OCI-LY7 (cell line): ENCODE measurements at regions not wholly inside any gene's neighbourhood (a gene's known extent, or its start where the extent isn't known, plus 50 kb on each side); places are given as distances from the start of the nearest gene placed in this dataset.

Experiments
- BruUV-seq: library from RNA; stranded (reverse); fragments of 400-500 nt; replicated peaks from 2 replicates; lab custom pipeline; 2021; lab: Mats Ljungman, UMichigan
- CTCF ChIA-PET: fragments of 300-600 bp; sonication (Branson Sonifier 250); formaldehyde crosslinking; loops from one replicate; lab custom pipeline; 2022; ENCODE audit warnings: antibody characterized with exemption; ENCODE audit not compliant: unreplicated experiment; lab: Charles Lee
- POLR2A ChIA-PET: fragments of 300-600 bp; sonication (Branson Sonifier 250); formaldehyde crosslinking; loops from one replicate; lab custom pipeline; 2022; ENCODE audit warnings: antibody characterized with exemption; lab: Charles Lee
- DNase-seq: peaks from one replicate; pipeline ENCODE4 v3.0.0-alpha.2; 2015; ENCODE audit warnings: low spot score
- H2AFZ ChIP-seq: fragments of 200-600 bp; sonication (generic), shearing (Covaris generic); 2 replicates; pipeline ENCODE4 v1.6.1; 2014; ENCODE audit warnings: mild to moderate bottlenecking, antibody characterized with exemption, low read length, moderate library complexity
- H3K27ac ChIP-seq: fragments of 200-600 bp; sonication (generic); 2 replicates; pipeline ENCODE4 v1.5.1; 2014; ENCODE audit warnings: mixed run types, low read depth, mild to moderate bottlenecking, moderate library complexity, low read length, inconsistent platforms; ENCODE audit not compliant: poor library complexity, severe bottlenecking
- H3K36me3 ChIP-seq: fragments of 200-600 bp; sonication (generic); 2 replicates; pipeline ENCODE4 v1.6.1; 2014; ENCODE audit warnings: mild to moderate bottlenecking, antibody characterized with exemption, low read length, moderate library complexity, mixed read lengths; ENCODE audit not compliant: insufficient read depth
- H3K4me1 ChIP-seq: fragments of 200-600 bp; sonication (generic); 2 replicates; pipeline ENCODE4 v1.5.1; 2014; ENCODE audit warnings: mild to moderate bottlenecking, low read length; ENCODE audit not compliant: insufficient read depth, poor library complexity, severe bottlenecking
- H3K4me2 ChIP-seq: fragments of 200-600 bp; sonication (generic); 2 replicates; pipeline ENCODE4 v1.6.1; 2014; ENCODE audit warnings: mild to moderate bottlenecking, low read length
- H3K4me3 ChIP-seq: fragments of 200-600 bp; sonication (generic); 2 replicates; pipeline ENCODE4 v1.5.1; 2014; ENCODE audit warnings: mild to moderate bottlenecking, low read depth, low read length; ENCODE audit not compliant: poor library complexity, severe bottlenecking
- H3K79me2 ChIP-seq: fragments of 200-600 bp; sonication (generic); 2 replicates; pipeline ENCODE4 v1.6.1; 2016; ENCODE audit warnings: low read depth, mild to moderate bottlenecking, low read length, moderate library complexity, mixed read lengths; ENCODE audit not compliant: insufficient read depth
- H3K9me2 ChIP-seq: fragments of 200-600 bp; sonication (generic); 2 replicates; pipeline ENCODE4 v1.6.1; 2016; ENCODE audit warnings: mild to moderate bottlenecking, low read length, mixed read lengths; ENCODE audit not compliant: insufficient read depth
- H3K9me3 ChIP-seq: fragments of 200-600 bp; sonication (generic); 2 replicates; pipeline ENCODE4 v1.6.1; 2014; ENCODE audit warnings: mild to moderate bottlenecking, mixed run types, low read length, mixed read lengths
- H4K20me1 ChIP-seq: fragments of 200-600 bp; sonication (generic); 2 replicates; pipeline ENCODE4 v1.6.1; 2014; ENCODE audit warnings: mild to moderate bottlenecking, antibody characterized with exemption, low read length, moderate library complexity, mixed read lengths; ENCODE audit not compliant: insufficient read depth
- EZH2phosphoT487 ChIP-seq: fragments of 200-600 bp; sonication (generic); IDR thresholded peaks from 2 replicates; pipeline ENCODE4 v1.6.1; 2018; ENCODE audit warnings: low read depth, borderline replicate concordance, mild to moderate bottlenecking, mixed run types, antibody characterized with exemption, low read length, moderate library complexity, mixed read lengths
- intact Hi-C: fragments of 100-400 bp; cut with micrococcal nuclease; formaldehyde crosslinking; loops from one replicate; pipeline ENCODE4 v1.10.0; 2022; ENCODE audit not compliant: unreplicated experiment
- TF ChIP-seq, protein P1 (sequence below): fragments of 200-600 bp; sonication (generic); conservative IDR thresholded peaks from 2 replicates; pipeline ENCODE4 v1.5.1; 2014; ENCODE audit warnings: mild to moderate bottlenecking, antibody characterized with exemption, low read length, moderate library complexity, mixed read lengths

DNA sequence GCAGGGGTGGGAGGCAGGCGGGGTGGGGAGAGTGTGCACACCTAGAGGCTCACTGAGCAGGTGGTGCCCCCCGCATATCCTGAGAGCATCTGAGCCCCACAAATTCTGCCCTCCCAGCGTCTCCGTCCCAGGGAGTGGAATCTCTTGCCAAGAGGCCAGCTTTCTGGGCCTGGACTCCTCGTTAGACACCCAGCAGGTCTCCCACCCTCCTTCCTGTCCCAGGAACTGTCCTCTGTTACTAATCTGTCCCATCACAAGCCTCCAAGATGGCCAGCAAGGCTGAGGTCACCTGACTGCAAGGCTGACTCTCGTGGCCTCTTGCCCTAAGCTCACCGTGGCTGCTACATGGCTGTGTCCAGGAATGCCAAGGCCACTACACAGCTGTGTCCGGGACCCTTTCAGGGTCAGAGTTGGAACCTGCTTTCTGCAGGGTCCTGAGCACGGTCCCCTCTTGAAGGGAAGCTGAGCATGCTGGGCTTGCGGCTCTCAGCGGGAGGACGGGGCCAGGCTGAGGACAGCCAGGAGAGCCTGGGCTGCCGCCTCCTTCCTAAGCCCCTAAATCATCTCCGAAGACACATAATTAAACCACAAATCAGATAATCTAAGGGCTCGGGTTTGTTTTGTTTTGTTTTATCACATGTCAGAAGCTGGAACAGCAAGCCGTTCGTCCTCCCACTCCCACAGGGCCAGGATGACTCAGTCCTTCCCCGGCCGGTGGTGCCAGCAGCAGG is 1327.3 kb downstream of the TBC1D22A start:
- TF ChIP-seq, protein P1, sequence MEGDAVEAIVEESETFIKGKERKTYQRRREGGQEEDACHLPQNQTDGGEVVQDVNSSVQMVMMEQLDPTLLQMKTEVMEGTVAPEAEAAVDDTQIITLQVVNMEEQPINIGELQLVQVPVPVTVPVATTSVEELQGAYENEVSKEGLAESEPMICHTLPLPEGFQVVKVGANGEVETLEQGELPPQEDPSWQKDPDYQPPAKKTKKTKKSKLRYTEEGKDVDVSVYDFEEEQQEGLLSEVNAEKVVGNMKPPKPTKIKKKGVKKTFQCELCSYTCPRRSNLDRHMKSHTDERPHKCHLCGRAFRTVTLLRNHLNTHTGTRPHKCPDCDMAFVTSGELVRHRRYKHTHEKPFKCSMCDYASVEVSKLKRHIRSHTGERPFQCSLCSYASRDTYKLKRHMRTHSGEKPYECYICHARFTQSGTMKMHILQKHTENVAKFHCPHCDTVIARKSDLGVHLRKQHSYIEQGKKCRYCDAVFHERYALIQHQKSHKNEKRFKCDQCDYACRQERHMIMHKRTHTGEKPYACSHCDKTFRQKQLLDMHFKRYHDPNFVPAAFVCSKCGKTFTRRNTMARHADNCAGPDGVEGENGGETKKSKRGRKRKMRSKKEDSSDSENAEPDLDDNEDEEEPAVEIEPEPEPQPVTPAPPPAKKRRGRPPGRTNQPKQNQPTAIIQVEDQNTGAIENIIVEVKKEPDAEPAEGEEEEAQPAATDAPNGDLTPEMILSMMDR = no peak
- TF ChIP-seq EZH2phosphoT487 = no peak
- Histone ChIP-seq H3K9me2 (no peaks in the 10 kb centered on the region), H3K9me3 (peaks cover 9% of the 10 kb centered on the region; the same call in 1 of the 2 replicates), H3K36me3 (no peaks in the 10 kb centered on the region), H3K4me3 (no peak overlapping the region), H2AFZ (peak overlapping the region; percentile 80; the same call in 1 of the 2 replicates), H3K27ac (no peak overlapping the region), H3K4me2 (peak overlapping the region; percentile 65), H3K79me2 (no peaks in the 10 kb centered on the region), H3K4me1 (peaks cover 82% of the 10 kb centered on the region), H4K20me1 (no peaks in the 10 kb centered on the region)
- intact Hi-C loops = no loop called here
- no TSS peak for BruUV-seq
- no peak for DNase-seq
- POLR2A ChIA-PET = interaction anchor here (0.6 to 1.3 kb wide), 2 partner anchors 10 to 79 kb away, joined by 3 read pairs; no protein-coding TSS in a partner anchor
- CTCF ChIA-PET = no interaction called here

DNA sequence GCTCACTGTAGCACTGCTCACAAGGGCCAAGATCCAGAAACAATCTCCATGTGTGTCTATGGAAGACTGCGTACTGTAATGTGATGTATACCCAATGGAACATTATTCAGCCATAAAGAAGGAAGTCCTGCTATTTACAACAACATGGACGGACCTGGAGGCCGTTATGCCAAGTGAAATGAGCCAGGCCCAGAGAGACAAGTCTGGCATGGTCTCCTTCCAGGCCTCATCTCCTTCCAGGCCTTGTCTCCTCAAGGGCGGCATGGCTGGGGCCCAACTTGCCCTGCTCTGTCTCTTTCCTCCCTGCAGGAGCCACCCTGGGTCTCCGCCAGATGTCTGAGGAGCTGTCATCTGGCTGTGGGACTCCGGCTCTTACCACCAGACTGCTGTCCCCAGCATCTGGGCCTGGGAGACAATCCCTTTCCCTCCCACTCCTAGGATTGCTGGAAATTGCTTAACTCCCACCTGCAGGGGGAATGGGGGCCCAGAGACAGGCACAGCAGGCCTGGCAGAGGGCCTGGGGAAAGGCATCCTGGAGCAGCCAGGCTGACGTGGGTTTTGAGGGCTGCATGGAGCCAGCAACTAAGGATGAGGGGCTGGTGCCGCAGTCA is 1326.6 kb downstream of the TBC1D22A start:
- H3K4me2 ChIP-seq = no peak overlapping the region
- no peaks in the 10 kb centered on the region for H4K20me1 ChIP-seq
- H3K36me3 ChIP-seq = no peaks in the 10 kb centered on the region
- H3K9me2 ChIP-seq = no peaks in the 10 kb centered on the region
- no peaks in the 10 kb centered on the region for H3K79me2 ChIP-seq
- ChIA-PET POLR2A (interaction anchor here (1.3 kb wide), 1 partner anchor 9 kb away, joined by 3 read pairs; no protein-coding TSS in a partner anchor), CTCF (no interaction called here)
- TF ChIP-seq EZH2phosphoT487 = no peak
- TF ChIP-seq, protein P1 = no peak
- H3K9me3 ChIP-seq = peaks cover 9% of the 10 kb centered on the region; the same call in 1 of the 2 replicates
- intact Hi-C loops = no loop called here
- H2AFZ ChIP-seq = no peak overlapping the region; the same call in 1 of the 2 replicates
- H3K27ac ChIP-seq = no peak overlapping the region
- no TSS peak for BruUV-seq
- no peak overlapping the region for H3K4me3 ChIP-seq
- H3K4me1 ChIP-seq = peaks cover 82% of the 10 kb centered on the region
- no peak for DNase-seq

DNA sequence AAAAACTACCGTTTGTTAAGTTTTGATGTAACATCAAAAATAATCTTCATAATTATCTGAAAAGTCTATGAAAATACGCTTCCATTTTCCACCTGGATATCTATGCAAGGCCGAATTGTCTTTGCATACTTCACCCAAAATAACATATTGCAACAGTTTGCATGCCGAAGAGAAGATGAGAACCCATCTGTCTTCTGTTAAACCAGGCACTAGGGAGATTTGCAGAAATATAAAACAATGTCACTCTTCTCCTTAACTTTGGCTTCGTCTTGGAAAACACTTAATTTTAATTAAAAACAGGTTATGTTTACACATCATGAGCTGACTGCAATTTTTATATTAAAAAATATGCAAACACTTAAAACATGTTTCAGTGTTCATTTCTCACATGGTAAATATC is 1325.8 kb downstream of the TBC1D22A start:
- no peak overlapping the region for H3K27ac ChIP-seq
- H3K4me3 ChIP-seq = no peak overlapping the region
- ChIA-PET CTCF (no interaction called here), POLR2A (no interaction called here)
- TF ChIP-seq, protein P1 = no peak
- no peak for TF ChIP-seq EZH2phosphoT487
- peaks cover 82% of the 10 kb centered on the region for H3K4me1 ChIP-seq
- H3K79me2 ChIP-seq = no peaks in the 10 kb centered on the region
- peaks cover 9% of the 10 kb centered on the region; the same call in 1 of the 2 replicates for H3K9me3 ChIP-seq
- H3K4me2 ChIP-seq = 0 out of 2 replicates have a peak overlapping the region, but pooled peaks have one; percentile 15
- BruUV-seq = no TSS peak
- H2AFZ ChIP-seq = peak overlapping the region; percentile 4; the same call in 1 of the 2 replicates
- H3K9me2 ChIP-seq = no peaks in the 10 kb centered on the region
- intact Hi-C loops = no loop called here
- no peak for DNase-seq
- no peaks in the 10 kb centered on the region for H4K20me1 ChIP-seq
- no peaks in the 10 kb centered on the region for H3K36me3 ChIP-seq
